ENCODE measurements at regions not wholly inside any gene's neighbourhood (a gene's known extent, or its start where the extent isn't known, plus 50 kb on each side); places are given as distances from the start of the nearest gene placed in this dataset.
"Not testable (repeated sequence)": the region's sequence is repeated elsewhere in the genome, so short reads cannot be mapped to it uniquely, and the experiment has no call there.

- TF ChIP-seq POLR2A (IDR thresholded peaks at IDR 0.05) = no peak
- TF ChIP-seq CTCF (IDR thresholded peaks at IDR 0.05) = no peak
- Histone ChIP-seq H3K27ac (no peak overlapping the region), H3K4me3 (no peak overlapping the region), H3K27me3 (no peaks in the 10 kb centered on the region), H3K36me3 (no peaks in the 10 kb centered on the region), H3K4me1 (no peaks in the 10 kb centered on the region), H3K9me3 (no peaks in the 10 kb centered on the region)
- 60% methylated on average over 6 of the region's 7 CpGs for WGBS (ENCODE audit: insufficient coverage, low coverage, low lambda C conversion rate, missing lambda C conversion rate)
- ATAC-seq = no peak
- DNase-seq = no peak
- intact Hi-C loops (cut with DNase I) = no loop called here
Measured at GRCh38 chr11:134840945-134841344, 428.9 kb upstream of the B3GAT1 start.

GRCh38 chr11:134840165-134840564 lies 428.1 kb upstream of the B3GAT1 start:
- H3K27me3 ChIP-seq; ATAC-seq; intact Hi-C loops (cut with DNase I); H3K27ac ChIP-seq; H3K36me3 ChIP-seq; H3K4me3 ChIP-seq; DNase-seq; H3K4me1 ChIP-seq; H3K9me3 ChIP-seq: not testable (repeated sequence)
- 62% methylated on average over 4 of the region's 4 CpGs for WGBS (ENCODE audit: insufficient coverage, low coverage, low lambda C conversion rate, missing lambda C conversion rate)

- no peaks in the 10 kb centered on the region for H3K9me3 ChIP-seq
- no peaks in the 10 kb centered on the region for H3K4me1 ChIP-seq
- 75% methylated on average over 4 of the region's 10 CpGs for WGBS (ENCODE audit: insufficient coverage, low coverage, low lambda C conversion rate, missing lambda C conversion rate)
- DNase-seq (no peak), ATAC-seq (no peak)
- intact Hi-C loops (cut with DNase I) = no loop called here
- TF ChIP-seq CTCF (IDR thresholded peaks at IDR 0.05) = no peak
- TF ChIP-seq POLR2A (IDR thresholded peaks at IDR 0.05) = no peak
- H3K27me3 ChIP-seq = no peaks in the 10 kb centered on the region
- no peak overlapping the region for H3K27ac ChIP-seq
- no peak overlapping the region for H3K4me3 ChIP-seq
- no peaks in the 10 kb centered on the region for H3K36me3 ChIP-seq
Measured at GRCh38 chr11:134838708-134839107, 426.7 kb upstream of the B3GAT1 start.

GRCh38 chr11:134837887-134838232 lies 425.8 kb upstream of the B3GAT1 start:
- no CpG with 5 or more reads among the region's 6 CpGs for WGBS (ENCODE audit: insufficient coverage, low coverage, low lambda C conversion rate, missing lambda C conversion rate)
- intact Hi-C loops (cut with DNase I) = no loop called here
- H3K36me3 ChIP-seq = no peaks in the 10 kb centered on the region
- no peaks in the 10 kb centered on the region for H3K4me1 ChIP-seq
- DNase-seq = no peak
- H3K9me3 ChIP-seq = no peaks in the 10 kb centered on the region
- H3K4me3 ChIP-seq = no peak overlapping the region
- no peaks in the 10 kb centered on the region for H3K27me3 ChIP-seq
- peak in 2 of 4 donors; percentile 14 to 20 for ATAC-seq
- TF ChIP-seq CTCF (IDR thresholded peaks at IDR 0.05) = no peak
- no peak for TF ChIP-seq POLR2A (IDR thresholded peaks at IDR 0.05)
- H3K27ac ChIP-seq = no peak overlapping the region

GRCh38 chr11:134837166-134837886 lies 425.3 kb upstream of the B3GAT1 start:
- WGBS (ENCODE audit: insufficient coverage, low coverage, low lambda C conversion rate, missing lambda C conversion rate) = 65% methylated on average over 6 of the region's 7 CpGs
- H3K27ac ChIP-seq = no peak overlapping the region
- ATAC-seq = no peak
- H3K4me1 ChIP-seq = no peaks in the 10 kb centered on the region
- H3K27me3 ChIP-seq = no peaks in the 10 kb centered on the region
- H3K36me3 ChIP-seq = no peaks in the 10 kb centered on the region
- H3K9me3 ChIP-seq = no peaks in the 10 kb centered on the region
- intact Hi-C loops (cut with DNase I) = no loop called here
- no peak overlapping the region for H3K4me3 ChIP-seq
- TF ChIP-seq CTCF (IDR thresholded peaks at IDR 0.05) = no peak
- no peak for TF ChIP-seq POLR2A (IDR thresholded peaks at IDR 0.05)
- no peak for DNase-seq

Measured in right lobe of liver (tissue), 6 donors.